LNCaP clone FGC (cell line): ENCODE measurements at regions not wholly inside any gene's neighbourhood (a gene's known extent, or its start where the extent isn't known, plus 50 kb on each side); places are given as distances from the start of the nearest gene placed in this dataset.

Source experiments
- DNase-seq: peaks from one replicate; pipeline ENCODE4 v3.0.0-alpha.2; 2011; ENCODE audit warnings: low read depth
- H3K4me3 ChIP-seq: 2 replicates; pipeline ENCODE4 v1.5.1; 2011; ENCODE audit warnings: mild to moderate bottlenecking, low read depth, low read length, control low read depth
- TF ChIP-seq, protein P1 (sequence below): IDR thresholded peaks from 2 replicates; pipeline ENCODE4 v1.5.1; 2012; ENCODE audit warnings: mild to moderate bottlenecking; ENCODE audit not compliant: control insufficient read depth, insufficient read depth; ENCODE audit errors: extremely low read depth

DNA sequence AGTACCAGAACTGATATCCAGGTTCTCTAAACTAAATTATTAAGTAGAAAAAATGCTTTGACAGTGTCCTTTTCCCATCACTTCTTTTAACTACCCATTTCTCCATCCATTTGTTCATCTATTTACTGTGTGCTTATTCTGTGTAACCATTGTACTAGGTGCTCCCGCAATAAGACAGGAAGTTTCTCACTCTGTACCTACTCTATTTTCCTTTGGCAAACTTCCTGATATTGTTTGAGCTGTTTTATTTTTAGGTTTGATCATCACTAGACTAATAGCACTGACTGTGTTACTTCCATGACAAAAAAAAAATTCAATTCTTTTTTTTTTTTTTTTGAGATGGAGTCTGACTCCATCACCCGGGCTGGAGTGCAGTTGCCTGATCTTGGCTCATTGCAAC, 102.5 kb upstream of the CASK start:
- no peak overlapping the region for H3K4me3 ChIP-seq
- TF ChIP-seq, protein P1, sequence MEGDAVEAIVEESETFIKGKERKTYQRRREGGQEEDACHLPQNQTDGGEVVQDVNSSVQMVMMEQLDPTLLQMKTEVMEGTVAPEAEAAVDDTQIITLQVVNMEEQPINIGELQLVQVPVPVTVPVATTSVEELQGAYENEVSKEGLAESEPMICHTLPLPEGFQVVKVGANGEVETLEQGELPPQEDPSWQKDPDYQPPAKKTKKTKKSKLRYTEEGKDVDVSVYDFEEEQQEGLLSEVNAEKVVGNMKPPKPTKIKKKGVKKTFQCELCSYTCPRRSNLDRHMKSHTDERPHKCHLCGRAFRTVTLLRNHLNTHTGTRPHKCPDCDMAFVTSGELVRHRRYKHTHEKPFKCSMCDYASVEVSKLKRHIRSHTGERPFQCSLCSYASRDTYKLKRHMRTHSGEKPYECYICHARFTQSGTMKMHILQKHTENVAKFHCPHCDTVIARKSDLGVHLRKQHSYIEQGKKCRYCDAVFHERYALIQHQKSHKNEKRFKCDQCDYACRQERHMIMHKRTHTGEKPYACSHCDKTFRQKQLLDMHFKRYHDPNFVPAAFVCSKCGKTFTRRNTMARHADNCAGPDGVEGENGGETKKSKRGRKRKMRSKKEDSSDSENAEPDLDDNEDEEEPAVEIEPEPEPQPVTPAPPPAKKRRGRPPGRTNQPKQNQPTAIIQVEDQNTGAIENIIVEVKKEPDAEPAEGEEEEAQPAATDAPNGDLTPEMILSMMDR = no peak
- DNase-seq = peak; percentile 21

DNA sequence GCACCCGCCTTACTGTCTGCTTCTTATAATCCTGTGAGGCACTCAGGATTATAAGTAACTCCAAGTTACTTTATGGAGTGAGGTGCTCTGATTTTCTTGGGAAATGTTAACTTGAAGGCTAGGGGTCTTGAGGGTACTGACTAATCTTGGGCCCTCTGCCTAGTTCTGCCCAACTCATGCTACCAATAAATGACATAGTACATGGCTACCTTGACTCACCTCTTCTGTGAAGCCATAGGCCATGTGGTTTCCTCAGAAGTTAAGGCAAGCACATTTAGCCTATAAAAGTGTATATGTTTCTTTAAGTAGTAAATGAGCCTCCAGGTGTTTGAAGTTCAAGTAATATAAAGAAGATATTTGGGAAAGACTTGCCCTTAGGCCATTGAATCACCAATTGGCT, 99.8 kb upstream of the CASK start:
- DNase-seq = no peak
- TF ChIP-seq, protein P1 = no peak
- H3K4me3 ChIP-seq = no peak overlapping the region

DNA sequence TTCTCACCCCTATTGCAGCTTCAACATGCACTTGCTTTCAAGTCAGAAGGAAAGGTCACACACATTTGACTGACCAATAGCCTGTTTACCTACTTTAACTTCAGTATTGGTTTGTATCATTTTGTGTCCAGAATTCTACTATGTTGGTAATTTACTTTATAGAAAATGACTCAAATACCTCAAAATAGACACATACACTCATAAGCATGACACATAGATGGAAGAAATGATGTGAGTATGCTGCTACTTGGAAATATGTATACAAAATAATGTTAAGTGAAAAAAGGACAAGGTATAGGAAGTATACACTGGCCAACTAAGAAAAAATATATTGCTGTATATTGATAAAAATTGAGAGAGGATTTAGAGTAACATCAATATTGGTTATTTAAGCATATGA, 98.8 kb upstream of the CASK start:
- no peak for DNase-seq
- TF ChIP-seq, protein P1 = no peak
- no peak overlapping the region for H3K4me3 ChIP-seq

DNA sequence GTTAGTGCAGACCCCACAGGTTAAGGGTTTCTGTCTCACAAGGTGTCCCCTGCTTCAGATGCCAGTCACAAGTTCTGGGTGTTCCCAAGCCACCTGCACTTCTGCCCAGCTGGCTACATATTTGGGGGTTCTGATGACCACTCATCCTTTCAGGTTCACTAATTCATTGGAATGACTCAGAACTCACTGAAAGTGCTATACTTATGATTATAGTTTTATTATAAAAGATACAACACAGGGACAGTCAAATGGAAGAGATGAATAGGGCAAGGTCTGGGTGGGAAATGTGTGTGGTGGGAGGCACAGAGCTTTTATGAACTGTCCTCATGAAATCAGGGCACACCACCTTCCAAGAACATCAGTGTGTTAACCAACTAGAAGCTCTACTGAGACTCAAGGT, 97.7 kb upstream of the CASK start:
- TF ChIP-seq, protein P1 = no peak
- no peak for DNase-seq
- H3K4me3 ChIP-seq = no peak overlapping the region

DNA sequence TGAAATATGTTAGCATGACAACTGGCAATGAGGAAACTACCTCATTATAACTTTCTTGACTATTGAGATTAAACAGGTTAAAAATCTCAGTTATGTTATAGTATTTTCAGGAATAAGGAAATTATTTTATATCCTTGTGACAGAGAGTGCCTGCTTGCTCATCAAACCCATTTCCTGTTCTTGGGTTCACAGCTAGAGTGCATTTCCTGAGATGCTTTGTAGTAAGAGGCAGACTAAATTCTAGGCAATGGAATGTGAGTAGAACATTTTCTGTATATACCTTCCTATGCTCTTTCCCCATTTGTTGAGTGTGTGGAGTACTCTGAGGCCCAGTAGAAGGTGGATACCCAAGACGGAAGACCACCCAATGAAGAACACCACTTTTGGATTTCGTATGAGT, 96.9 kb upstream of the CASK start:
- TF ChIP-seq, protein P1 = no peak
- DNase-seq = no peak
- no peak overlapping the region for H3K4me3 ChIP-seq

DNA sequence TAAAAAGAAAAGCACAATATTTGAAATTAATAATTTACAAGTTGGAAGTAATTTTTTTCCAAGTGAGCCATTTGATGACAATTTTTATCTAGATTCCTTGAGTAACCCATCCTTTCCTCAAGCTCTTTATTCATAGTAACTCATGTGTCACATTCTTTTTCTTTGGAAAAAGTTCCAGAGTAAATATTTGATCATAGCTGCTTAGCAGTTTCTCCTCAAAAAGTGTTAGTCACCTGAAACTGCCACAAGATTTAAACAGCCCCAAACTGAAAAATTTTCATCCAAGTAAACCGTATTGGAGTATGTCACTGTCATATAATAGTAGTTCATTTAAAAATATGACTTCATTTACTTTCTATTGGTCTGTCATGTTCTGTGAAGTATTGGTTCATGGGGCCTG, 94.6 kb upstream of the CASK start:
- TF ChIP-seq, protein P1 = no peak
- DNase-seq = no peak
- no peak overlapping the region for H3K4me3 ChIP-seq

DNA sequence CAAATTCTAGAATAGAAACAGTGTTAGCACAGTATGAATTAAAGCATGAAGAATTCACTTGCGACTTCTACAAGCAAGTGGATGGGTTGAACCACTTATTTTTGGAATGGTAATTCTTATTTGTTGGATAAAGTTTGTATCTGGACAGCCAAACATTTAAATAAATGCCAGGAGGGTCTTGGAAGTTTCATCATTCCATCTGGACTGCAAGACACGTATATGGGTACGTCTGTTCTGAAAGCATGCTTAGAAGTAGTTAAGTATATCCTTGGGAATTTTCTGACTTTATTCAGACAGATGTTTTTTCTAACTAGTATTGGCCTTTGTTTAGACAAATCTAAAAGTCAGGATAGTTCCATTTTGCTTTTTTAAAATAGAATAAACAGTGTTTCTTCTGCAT, 77.5 kb upstream of the CASK start:
- no peak for DNase-seq
- no peak overlapping the region for H3K4me3 ChIP-seq
- TF ChIP-seq, protein P1 = no peak
